ENCODE measurements at regions not wholly inside any gene's neighbourhood (a gene's known extent, or its start where the extent isn't known, plus 50 kb on each side); places are given as distances from the start of the nearest gene placed in this dataset.

DNA sequence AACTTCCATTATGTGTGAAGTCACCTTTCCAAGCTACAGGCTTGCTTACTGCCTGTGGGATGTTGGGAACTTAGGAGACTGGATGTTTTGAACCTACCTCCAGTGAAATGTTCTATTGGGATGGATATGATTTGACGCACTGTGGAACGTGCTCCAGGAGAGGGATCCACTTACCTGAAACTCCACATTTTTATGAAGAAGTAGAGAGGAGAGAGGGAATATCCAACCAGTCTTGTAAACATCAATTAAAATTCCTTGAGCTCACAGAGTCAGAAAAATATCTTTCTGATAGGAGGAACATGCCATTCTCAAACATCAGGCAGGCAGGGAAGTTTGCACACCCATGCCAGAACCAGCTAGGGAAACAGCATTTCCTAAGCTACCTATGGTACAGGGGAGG, 91.1 kb upstream of the MAOA start:
- CTCF ChIA-PET, result interaction anchor here (0.6 to 3.3 kb wide), 4 partner anchors 103 to 188 kb away, joined by 4 to 17 read pairs (median 5); no protein-coding TSS in a partner anchor
- Histone ChIP-seq H3K27ac (ENCODE audit: extremely low read depth, low read depth, low read length) (no peak overlapping the region), H3K4me1 (ENCODE audit: control insufficient read depth, insufficient read depth, low read length) (no peaks in the 10 kb centered on the region), H3K9me3 (ENCODE audit: control insufficient read depth, insufficient read depth, low read depth, low read length) (no peaks in the 10 kb centered on the region), H3K36me3 (ENCODE audit: control insufficient read depth in 2 of 2, insufficient read depth in 1 of 2, low read length in 2 of 2) (no peaks in the 10 kb centered on the region), H3K4me3 (ENCODE audit: low read depth, low read length) (no peak overlapping the region)
- POLR2A ChIA-PET, result no interaction called here
- TF ChIP-seq ZNF548 (tag by site-specific recombination; IDR thresholded peaks at IDR 0.05), result no peak
- TF ChIP-seq ZBTB1 (tag by site-specific recombination; IDR thresholded peaks at IDR 0.05), result no peak
- no peak for TF ChIP-seq KLF9 (tag by site-specific recombination; IDR thresholded peaks at IDR 0.05; ENCODE audit: low read depth)
- no peak for TF ChIP-seq SP3 (tag by site-specific recombination; IDR thresholded peaks at IDR 0.05)
- no peak for TF ChIP-seq WT1 (tag by site-specific recombination; IDR thresholded peaks at IDR 0.05)
- TF ChIP-seq, protein P1, sequence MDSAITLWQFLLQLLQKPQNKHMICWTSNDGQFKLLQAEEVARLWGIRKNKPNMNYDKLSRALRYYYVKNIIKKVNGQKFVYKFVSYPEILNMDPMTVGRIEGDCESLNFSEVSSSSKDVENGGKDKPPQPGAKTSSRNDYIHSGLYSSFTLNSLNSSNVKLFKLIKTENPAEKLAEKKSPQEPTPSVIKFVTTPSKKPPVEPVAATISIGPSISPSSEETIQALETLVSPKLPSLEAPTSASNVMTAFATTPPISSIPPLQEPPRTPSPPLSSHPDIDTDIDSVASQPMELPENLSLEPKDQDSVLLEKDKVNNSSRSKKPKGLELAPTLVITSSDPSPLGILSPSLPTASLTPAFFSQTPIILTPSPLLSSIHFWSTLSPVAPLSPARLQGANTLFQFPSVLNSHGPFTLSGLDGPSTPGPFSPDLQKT (IDR thresholded peaks at IDR 0.05; ENCODE audit: borderline replicate concordance, low read depth, low read length), result no peak
- TF ChIP-seq, protein P2, sequence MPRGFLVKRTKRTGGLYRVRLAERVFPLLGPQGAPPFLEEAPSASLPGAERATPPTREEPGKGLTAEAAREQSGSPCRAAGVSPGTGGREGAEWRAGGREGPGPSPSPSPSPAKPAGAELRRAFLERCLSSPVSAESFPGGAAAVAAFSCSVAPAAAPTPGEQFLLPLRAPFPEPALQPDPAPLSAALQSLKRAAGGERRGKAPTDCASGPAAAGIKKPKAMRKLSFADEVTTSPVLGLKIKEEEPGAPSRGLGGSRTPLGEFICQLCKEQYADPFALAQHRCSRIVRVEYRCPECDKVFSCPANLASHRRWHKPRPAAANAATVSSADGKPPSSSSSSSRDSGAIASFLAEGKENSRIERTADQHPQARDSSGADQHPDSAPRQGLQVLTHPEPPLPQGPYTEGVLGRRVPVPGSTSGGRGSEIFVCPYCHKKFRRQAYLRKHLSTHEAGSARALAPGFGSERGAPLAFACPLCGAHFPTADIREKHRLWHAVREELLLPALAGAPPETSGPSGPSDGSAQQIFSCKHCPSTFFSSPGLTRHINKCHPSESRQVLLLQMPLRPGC (tag by site-specific recombination; IDR thresholded peaks at IDR 0.05), result no peak
- TF ChIP-seq ZNF610 (tag by site-specific recombination; IDR thresholded peaks at IDR 0.05; ENCODE audit: borderline replicate concordance), result no peak
- TF ChIP-seq ZNF510 (tag by site-specific recombination; IDR thresholded peaks at IDR 0.05; ENCODE audit: insufficient replicate concordance), result no peak
- no peak for TF ChIP-seq ZFP37 (tag by site-specific recombination; IDR thresholded peaks at IDR 0.05)
- TF ChIP-seq ZNF747 (tag by site-specific recombination; IDR thresholded peaks at IDR 0.05), result no peak
- no peak for TF ChIP-seq ZNF148 (tag by site-specific recombination; IDR thresholded peaks at IDR 0.05; ENCODE audit: borderline replicate concordance)
- TF ChIP-seq ZNF544 (tag by site-specific recombination; IDR thresholded peaks at IDR 0.05), result no peak
- TF ChIP-seq ZNF596 (tag by site-specific recombination; IDR thresholded peaks at IDR 0.05), result no peak
- no peak for TF ChIP-seq ZNF600 (tag by site-specific recombination; IDR thresholded peaks at IDR 0.05)
- TF ChIP-seq ZNF10 (tag by site-specific recombination; IDR thresholded peaks at IDR 0.05), result no peak
- no peak for TF ChIP-seq ZNF2 (tag by site-specific recombination; IDR thresholded peaks at IDR 0.05)
- no peak for TF ChIP-seq ZSCAN16 (tag by site-specific recombination; IDR thresholded peaks at IDR 0.05)
- TF ChIP-seq ZNF843 (tag by site-specific recombination; IDR thresholded peaks at IDR 0.05), result no peak
- TF ChIP-seq, protein P3, sequence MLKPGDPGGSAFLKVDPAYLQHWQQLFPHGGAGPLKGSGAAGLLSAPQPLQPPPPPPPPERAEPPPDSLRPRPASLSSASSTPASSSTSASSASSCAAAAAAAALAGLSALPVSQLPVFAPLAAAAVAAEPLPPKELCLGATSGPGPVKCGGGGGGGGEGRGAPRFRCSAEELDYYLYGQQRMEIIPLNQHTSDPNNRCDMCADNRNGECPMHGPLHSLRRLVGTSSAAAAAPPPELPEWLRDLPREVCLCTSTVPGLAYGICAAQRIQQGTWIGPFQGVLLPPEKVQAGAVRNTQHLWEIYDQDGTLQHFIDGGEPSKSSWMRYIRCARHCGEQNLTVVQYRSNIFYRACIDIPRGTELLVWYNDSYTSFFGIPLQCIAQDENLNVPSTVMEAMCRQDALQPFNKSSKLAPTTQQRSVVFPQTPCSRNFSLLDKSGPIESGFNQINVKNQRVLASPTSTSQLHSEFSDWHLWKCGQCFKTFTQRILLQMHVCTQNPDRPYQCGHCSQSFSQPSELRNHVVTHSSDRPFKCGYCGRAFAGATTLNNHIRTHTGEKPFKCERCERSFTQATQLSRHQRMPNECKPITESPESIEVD (tag by site-specific recombination; IDR thresholded peaks at IDR 0.05), result no peak

GRCh38 chrX:43566170-43566569, 89.9 kb upstream of the MAOA start:
- Histone ChIP-seq H3K27ac (ENCODE audit: extremely low read depth, low read depth, low read length) (no peak overlapping the region), H3K36me3 (ENCODE audit: control insufficient read depth in 2 of 2, insufficient read depth in 1 of 2, low read length in 2 of 2) (no peaks in the 10 kb centered on the region), H3K4me1 (ENCODE audit: control insufficient read depth, insufficient read depth, low read length) (no peaks in the 10 kb centered on the region), H3K4me3 (ENCODE audit: low read depth, low read length) (no peak overlapping the region), H3K9me3 (ENCODE audit: control insufficient read depth, insufficient read depth, low read depth, low read length) (no peaks in the 10 kb centered on the region)
- POLR2A ChIA-PET, result no interaction called here
- CTCF ChIA-PET, result interaction anchor here (1.2 kb wide), 1 partner anchor 184 kb away, joined by 5 read pairs; no protein-coding TSS in a partner anchor
- TF ChIP-seq ZNF335 (tag by site-specific recombination; conservative IDR thresholded peaks at IDR 0.05), result no peak
- no peak for TF ChIP-seq ZFHX2 (tag by site-specific recombination; conservative IDR thresholded peaks at IDR 0.05)
- no peak for TF ChIP-seq ZNF175 (tag by site-specific recombination; IDR thresholded peaks at IDR 0.05)
- TF ChIP-seq ZBTB8A (tag by site-specific recombination; IDR thresholded peaks at IDR 0.05), result no peak
- TF ChIP-seq HOXC10 (CRISPR knock-in tag; IDR thresholded peaks at IDR 0.05), result no peak
- no peak for TF ChIP-seq ZNF692 (tag by site-specific recombination; IDR thresholded peaks at IDR 0.05)
- TF ChIP-seq ZNF530 (tag by site-specific recombination; IDR thresholded peaks at IDR 0.05; ENCODE audit: low read depth), result no peak
- TF ChIP-seq ZNF658 (tag by site-specific recombination; IDR thresholded peaks at IDR 0.05), result no peak
